Central memory CD8-positive, alpha-beta T cell (primary cell): ENCODE measurements at regions not wholly inside any gene's neighbourhood (a gene's known extent, or its start where the extent isn't known, plus 50 kb on each side); places are given as distances from the start of the nearest gene placed in this dataset.

Source experiments
- ATAC-seq: fragments of 150-1000 bp; cut with Tn5 transposase; replicated peaks from 2 replicates; pipeline ENCODE4 v1.10.0; 2022; ENCODE audit warnings: mild to moderate bottlenecking, moderate FRiP score, moderate number of reproducible peaks; ENCODE audit not compliant: poor library complexity, severe bottlenecking; ENCODE audit errors: extremely low read depth
- DNase-seq, 2 donors: peaks; one replicate each; pipeline ENCODE4 v3.0.0; 2021; ENCODE audit warnings: low spot score in 2 of 2
- H3K27ac Mint-ChIP-seq: one replicate; pipeline ENCODE4 v1.8.0; 2022; ENCODE audit warnings: low read depth, mild to moderate bottlenecking, moderate library complexity, mixed read lengths
- H3K27me3 Mint-ChIP-seq: one replicate; pipeline ENCODE4 v1.8.0; 2022; ENCODE audit warnings: mixed read lengths
- H3K36me3 Mint-ChIP-seq: one replicate; pipeline ENCODE4 v1.8.0; 2022; ENCODE audit warnings: mild to moderate bottlenecking, moderate library complexity, mixed read lengths; ENCODE audit not compliant: insufficient read depth
- H3K4me1 Mint-ChIP-seq: one replicate; pipeline ENCODE4 v1.8.0; 2022; ENCODE audit warnings: mixed read lengths
- H3K4me3 Mint-ChIP-seq: one replicate; pipeline ENCODE4 v1.8.0; 2022; ENCODE audit warnings: mild to moderate bottlenecking, moderate library complexity, mixed read lengths
- H3K9me3 Mint-ChIP-seq: one replicate; pipeline ENCODE4 v1.8.0; 2022; ENCODE audit warnings: mixed read lengths

DNA sequence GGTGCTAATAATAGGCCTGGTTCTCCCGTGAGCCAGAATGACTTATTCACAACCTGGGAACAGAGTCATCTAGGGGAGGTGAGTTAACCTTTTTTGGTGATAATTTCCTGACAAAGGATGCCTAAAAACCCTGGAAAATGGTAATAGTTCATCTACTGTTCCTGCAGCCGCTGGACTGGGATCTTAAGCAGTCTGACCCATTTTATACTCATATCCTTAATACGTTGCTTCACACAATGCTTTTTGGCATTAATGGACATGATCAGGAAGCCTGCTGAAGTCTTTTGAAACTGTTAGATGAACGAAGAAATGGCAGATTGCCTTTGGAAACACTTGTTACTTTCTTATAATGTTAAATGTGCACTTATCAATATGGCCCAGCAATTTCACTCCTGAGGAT, 81.9 kb upstream of the BMP2 start:
- Mint-ChIP-seq H3K27ac (no peak overlapping the region), H3K4me3 (no peak overlapping the region), H3K36me3 (no peaks in the 10 kb centered on the region), H3K4me1 (no peaks in the 10 kb centered on the region), H3K9me3 (peaks cover 13% of the 10 kb centered on the region), H3K27me3 (no peaks in the 10 kb centered on the region)
- ATAC-seq: no peak
- no peak for DNase-seq

DNA sequence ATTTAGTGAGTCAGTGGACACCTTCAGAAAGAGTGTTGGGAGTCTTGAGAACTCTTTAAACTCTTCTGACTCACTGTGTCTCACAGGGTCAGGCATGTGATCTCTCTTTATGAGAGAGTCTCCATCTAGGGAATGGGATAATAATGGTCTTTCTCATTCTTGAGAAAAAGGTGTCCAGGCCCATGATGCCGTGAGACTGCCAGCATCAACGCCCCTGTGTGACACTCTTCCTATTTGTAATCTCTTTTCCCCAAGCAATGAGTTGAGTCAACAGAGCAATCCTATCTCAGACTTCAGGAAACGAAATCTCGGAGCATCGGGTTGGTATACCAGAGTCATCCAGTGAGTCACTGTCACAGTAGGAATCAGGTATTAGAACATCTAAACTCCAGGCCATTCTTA, 82.3 kb upstream of the BMP2 start:
- DNase-seq (no peak), ATAC-seq (no peak)
- H3K27ac Mint-ChIP-seq: no peak overlapping the region
- no peaks in the 10 kb centered on the region for H3K4me1 Mint-ChIP-seq
- peaks cover 17% of the 10 kb centered on the region for H3K9me3 Mint-ChIP-seq
- no peaks in the 10 kb centered on the region for H3K36me3 Mint-ChIP-seq
- no peak overlapping the region for H3K4me3 Mint-ChIP-seq
- H3K27me3 Mint-ChIP-seq: no peaks in the 10 kb centered on the region

DNA sequence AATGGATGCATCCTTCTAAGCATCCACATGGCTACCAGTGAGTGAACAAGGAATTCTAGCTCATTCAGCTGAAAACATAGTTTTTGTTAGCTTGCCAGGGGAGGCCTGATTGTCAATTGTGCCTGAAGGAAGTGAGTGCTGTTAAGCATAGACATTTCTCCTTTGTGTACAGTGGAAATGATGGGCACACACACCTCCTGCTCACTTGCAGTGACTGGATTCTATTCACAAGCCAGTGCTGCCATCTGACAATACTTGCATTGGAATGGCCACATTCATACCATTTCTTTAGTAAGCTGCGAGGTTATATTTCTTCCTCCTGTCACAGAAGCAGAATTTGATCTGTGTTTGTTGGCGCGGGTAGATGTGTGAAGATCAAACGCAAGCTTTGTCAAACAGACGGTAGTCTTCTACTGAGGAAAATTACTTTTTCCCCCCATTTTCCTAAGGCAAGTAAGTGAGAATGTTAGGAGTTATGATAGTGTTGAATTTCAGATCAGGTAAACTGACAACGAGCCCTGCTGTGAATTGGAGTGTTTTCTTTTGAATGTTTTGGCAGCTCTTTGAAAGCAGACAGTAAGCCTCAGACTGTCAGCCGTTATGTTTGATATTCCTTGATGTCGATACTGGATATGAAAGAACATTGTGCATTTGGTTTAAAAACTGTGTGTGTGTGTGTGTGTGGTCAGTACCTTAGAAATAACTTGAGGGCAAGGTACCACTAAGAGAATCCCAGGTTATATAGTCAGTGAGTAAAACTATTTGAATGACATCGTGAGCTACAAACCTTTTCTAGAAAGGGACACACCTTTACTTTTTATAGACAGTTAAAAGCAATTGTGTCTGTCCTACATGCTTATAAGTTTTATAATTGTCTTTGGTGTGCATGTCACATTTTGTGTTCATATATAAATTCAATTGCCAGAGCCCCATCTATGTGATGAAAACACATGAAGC, 84.2 kb upstream of the BMP2 start:
- Mint-ChIP-seq H3K4me3 (no peak overlapping the region), H3K27me3 (no peaks in the 10 kb centered on the region), H3K9me3 (peaks cover 20% of the 10 kb centered on the region), H3K27ac (no peak overlapping the region), H3K4me1 (no peaks in the 10 kb centered on the region), H3K36me3 (peaks cover 2% of the 10 kb centered on the region)
- no peak for ATAC-seq
- no peak for DNase-seq

- no peaks in the 10 kb centered on the region for H3K27me3 Mint-ChIP-seq
- H3K4me1 Mint-ChIP-seq: no peaks in the 10 kb centered on the region
- H3K9me3 Mint-ChIP-seq: peaks cover 16% of the 10 kb centered on the region
- no peak for DNase-seq
- no peak overlapping the region for H3K27ac Mint-ChIP-seq
- H3K36me3 Mint-ChIP-seq: peaks cover 2% of the 10 kb centered on the region
- H3K4me3 Mint-ChIP-seq: no peak overlapping the region
- ATAC-seq: no peak
Observed at GRCh38 chr20:6680854-6681253, 86.6 kb upstream of the BMP2 start.

- DNase-seq: no peak
- ATAC-seq: no peak
- H3K9me3 Mint-ChIP-seq: peaks cover 20% of the 10 kb centered on the region
- peaks cover 2% of the 10 kb centered on the region for H3K36me3 Mint-ChIP-seq
- H3K27ac Mint-ChIP-seq: no peak overlapping the region
- H3K4me1 Mint-ChIP-seq: no peaks in the 10 kb centered on the region
- H3K4me3 Mint-ChIP-seq: no peak overlapping the region
- no peaks in the 10 kb centered on the region for H3K27me3 Mint-ChIP-seq
Observed at GRCh38 chr20:6680441-6680840, 87.0 kb upstream of the BMP2 start.

- no peak overlapping the region for H3K27ac Mint-ChIP-seq
- DNase-seq: no peak
- peaks cover 15% of the 10 kb centered on the region for H3K9me3 Mint-ChIP-seq
- H3K4me3 Mint-ChIP-seq: no peak overlapping the region
- no peaks in the 10 kb centered on the region for H3K27me3 Mint-ChIP-seq
- peaks cover 2% of the 10 kb centered on the region for H3K36me3 Mint-ChIP-seq
- no peak for ATAC-seq
- no peaks in the 10 kb centered on the region for H3K4me1 Mint-ChIP-seq
Observed at GRCh38 chr20:6679086-6679485, 88.4 kb upstream of the BMP2 start.

DNA sequence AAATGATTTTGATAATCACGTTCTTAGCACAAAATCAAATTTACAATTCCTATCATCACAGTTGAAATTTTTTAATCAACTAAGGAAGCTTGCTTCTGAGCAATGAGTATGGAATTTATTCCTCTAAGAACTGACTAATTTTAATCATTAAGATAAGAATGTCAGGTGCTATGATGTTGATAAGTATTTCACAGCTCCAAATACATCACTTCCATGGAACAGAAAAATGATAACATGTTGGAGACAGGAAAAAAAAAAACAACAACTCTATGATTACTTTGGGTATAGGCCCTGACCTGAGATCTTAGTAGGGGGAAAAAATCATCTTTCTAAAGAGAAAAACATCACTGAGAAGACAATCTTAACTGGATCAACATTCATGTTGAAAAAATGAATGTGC, 89.4 kb upstream of the BMP2 start:
- H3K4me3 Mint-ChIP-seq: no peak overlapping the region
- no peak overlapping the region for H3K27ac Mint-ChIP-seq
- peaks cover 14% of the 10 kb centered on the region for H3K9me3 Mint-ChIP-seq
- no peaks in the 10 kb centered on the region for H3K27me3 Mint-ChIP-seq
- no peaks in the 10 kb centered on the region for H3K4me1 Mint-ChIP-seq
- DNase-seq: no peak
- H3K36me3 Mint-ChIP-seq: peaks cover 2% of the 10 kb centered on the region
- no peak for ATAC-seq

DNA sequence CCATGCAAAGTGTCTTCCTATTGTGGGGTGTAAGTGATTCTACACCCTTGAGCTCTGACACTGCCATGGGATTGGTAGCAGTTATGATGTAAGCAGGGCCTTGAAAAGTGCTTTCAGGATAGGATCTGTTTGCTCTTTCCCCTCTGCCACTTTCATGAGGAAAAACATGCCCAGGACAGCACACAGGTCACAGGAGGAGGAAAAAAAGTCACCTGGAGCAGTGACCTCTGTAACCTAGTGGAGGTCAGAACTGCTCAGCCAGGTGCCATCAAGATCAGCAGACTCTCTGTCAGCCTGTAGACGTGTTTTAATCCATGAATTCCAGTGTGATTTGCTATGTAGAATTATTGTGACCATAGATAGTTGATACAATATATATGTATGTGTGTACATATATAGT, 92.7 kb upstream of the BMP2 start:
- no peak for DNase-seq
- H3K4me3 Mint-ChIP-seq: no peak overlapping the region
- H3K36me3 Mint-ChIP-seq: no peaks in the 10 kb centered on the region
- ATAC-seq: no peak
- no peaks in the 10 kb centered on the region for H3K4me1 Mint-ChIP-seq
- no peak overlapping the region for H3K27ac Mint-ChIP-seq
- no peaks in the 10 kb centered on the region for H3K27me3 Mint-ChIP-seq
- peaks cover 5% of the 10 kb centered on the region for H3K9me3 Mint-ChIP-seq

- no peak for ATAC-seq
- peaks cover 5% of the 10 kb centered on the region for H3K9me3 Mint-ChIP-seq
- no peak for DNase-seq
- H3K4me1 Mint-ChIP-seq: no peaks in the 10 kb centered on the region
- no peak overlapping the region for H3K27ac Mint-ChIP-seq
- H3K4me3 Mint-ChIP-seq: no peak overlapping the region
- H3K36me3 Mint-ChIP-seq: no peaks in the 10 kb centered on the region
- H3K27me3 Mint-ChIP-seq: no peaks in the 10 kb centered on the region
Observed at GRCh38 chr20:6673071-6673470, 94.4 kb upstream of the BMP2 start.

GRCh38 chr20:6671829-6672228, 95.7 kb upstream of the BMP2 start:
- Mint-ChIP-seq H3K27ac (no peak overlapping the region), H3K27me3 (no peaks in the 10 kb centered on the region), H3K36me3 (no peaks in the 10 kb centered on the region), H3K9me3 (peaks cover 5% of the 10 kb centered on the region), H3K4me1 (no peaks in the 10 kb centered on the region), H3K4me3 (no peak overlapping the region)
- ATAC-seq (no peak), DNase-seq (no peak)

- Mint-ChIP-seq H3K36me3 (no peaks in the 10 kb centered on the region), H3K9me3 (peaks cover 15% of the 10 kb centered on the region), H3K27ac (no peak overlapping the region), H3K4me3 (no peak overlapping the region), H3K27me3 (no peaks in the 10 kb centered on the region), H3K4me1 (no peaks in the 10 kb centered on the region)
- ATAC-seq (no peak), DNase-seq (no peak)
Observed at GRCh38 chr20:6668546-6668945, 98.9 kb upstream of the BMP2 start.

- ATAC-seq (no peak), DNase-seq (no peak)
- Mint-ChIP-seq H3K4me1 (no peaks in the 10 kb centered on the region), H3K4me3 (no peak overlapping the region), H3K36me3 (no peaks in the 10 kb centered on the region), H3K27me3 (no peaks in the 10 kb centered on the region), H3K9me3 (peaks cover 21% of the 10 kb centered on the region), H3K27ac (no peak overlapping the region)
Observed at GRCh38 chr20:6665621-6666355, 101.7 kb upstream of the BMP2 start.

- Mint-ChIP-seq H3K9me3 (peaks cover 21% of the 10 kb centered on the region), H3K4me3 (no peak overlapping the region), H3K27ac (no peak overlapping the region), H3K36me3 (no peaks in the 10 kb centered on the region), H3K27me3 (no peaks in the 10 kb centered on the region), H3K4me1 (no peaks in the 10 kb centered on the region)
- no peak for ATAC-seq
- no peak for DNase-seq
Observed at GRCh38 chr20:6665161-6665560, 102.3 kb upstream of the BMP2 start.
